ENCODE measurements at regions not wholly inside any gene's neighbourhood (a gene's known extent, or its start where the extent isn't known, plus 50 kb on each side); places are given as distances from the start of the nearest gene placed in this dataset.

DNA sequence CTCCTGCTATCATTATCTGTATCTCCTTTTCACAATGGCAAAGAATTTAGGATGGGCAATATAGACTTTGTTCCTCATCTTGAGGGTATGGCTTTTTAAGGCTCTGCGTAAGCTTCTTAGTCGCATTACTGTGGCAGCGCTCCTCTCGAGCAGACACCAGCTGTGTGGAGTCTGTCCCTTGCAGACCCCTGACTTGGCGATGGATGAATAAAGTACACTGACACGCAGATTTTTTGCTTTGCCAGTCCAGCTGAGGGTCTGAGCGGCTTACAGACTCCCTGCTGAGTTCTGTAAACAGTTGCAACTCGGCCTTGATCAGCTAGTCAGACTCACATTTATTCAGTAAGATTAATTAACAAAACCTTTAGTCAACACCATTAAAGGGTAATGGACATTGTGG, 390.0 kb upstream of the CNTN5 start:
- Histone ChIP-seq H3K79me2 (ENCODE audit: insufficient read depth) (no peaks in the 10 kb centered on the region), H3K27me3 (ENCODE audit: insufficient read depth) (no peaks in the 10 kb centered on the region), H2AFZ (ENCODE audit: low read depth) (no peak overlapping the region), H3K9me2 (no peaks in the 10 kb centered on the region), H3K9me3 (no peaks in the 10 kb centered on the region), H4K20me1 (ENCODE audit: insufficient read depth) (no peaks in the 10 kb centered on the region), H3K4me2 (no peak overlapping the region), H3K4me1 (ENCODE audit: control insufficient read depth in 1 of 2, insufficient read depth in 2 of 2, low read depth in 1 of 2, low read length in 1 of 2) (no peaks in the 10 kb centered on the region), H3F3A (replicated peaks; ENCODE audit: insufficient read depth) (no peaks in the 10 kb centered on the region), H3K9ac (no peak overlapping the region), H3K4me3 (ENCODE audit: low read depth in 2 of 2, low read length in 1 of 2) (no peak overlapping the region), H3K36me3 (replicated peaks in 1 of 2; ENCODE audit: control insufficient read depth in 1 of 2, insufficient read depth in 2 of 2, low read length in 1 of 2) (no peaks in the 10 kb centered on the region), H3K27ac (ENCODE audit: low read depth in 2 of 2, low read length in 1 of 2) (no peak overlapping the region)
- WGBS (ENCODE audit: low lambda C conversion rate), result 36% methylated on average over 7 of the region's 8 CpGs
- no peak for DNase-seq
- TF ChIP-seq GABPA (IDR thresholded peaks at IDR 0.05; ENCODE audit: low read depth) (no peak), RFX5 (IDR thresholded peaks at IDR 0.05; ENCODE audit: low read length) (no peak), RCOR1 (IDR thresholded peaks at IDR 0.05; ENCODE audit: low read length) (no peak), NRF1 (IDR thresholded peaks at IDR 0.05; ENCODE audit: low read depth, low read length) (no peak), TEAD4 (IDR thresholded peaks at IDR 0.05; ENCODE audit: borderline replicate concordance, insufficient read depth) (no peak), JUND (IDR thresholded peaks at IDR 0.05) (no peak), SIN3A (IDR thresholded peaks at IDR 0.05; ENCODE audit: borderline replicate concordance, low read depth, low read length) (no peak), FOSL2 (IDR thresholded peaks at IDR 0.05; ENCODE audit: borderline replicate concordance, low read depth) (no peak), SMC3 (IDR thresholded peaks at IDR 0.05; ENCODE audit: low read depth, low read length) (no peak), TCF12 (IDR thresholded peaks at IDR 0.05) (no peak), POLR2AphosphoS5 (IDR thresholded peaks at IDR 0.05; ENCODE audit: low read depth, low read length) (no peak), EZH2phosphoT487 (IDR thresholded peaks at IDR 0.05; ENCODE audit: borderline replicate concordance, low read depth) (no peak), MXI1 (IDR thresholded peaks at IDR 0.05; ENCODE audit: low read depth, low read length) (no peak), CTCF (IDR thresholded peaks at IDR 0.05) (no peak)
- TF ChIP-seq, protein P1, sequence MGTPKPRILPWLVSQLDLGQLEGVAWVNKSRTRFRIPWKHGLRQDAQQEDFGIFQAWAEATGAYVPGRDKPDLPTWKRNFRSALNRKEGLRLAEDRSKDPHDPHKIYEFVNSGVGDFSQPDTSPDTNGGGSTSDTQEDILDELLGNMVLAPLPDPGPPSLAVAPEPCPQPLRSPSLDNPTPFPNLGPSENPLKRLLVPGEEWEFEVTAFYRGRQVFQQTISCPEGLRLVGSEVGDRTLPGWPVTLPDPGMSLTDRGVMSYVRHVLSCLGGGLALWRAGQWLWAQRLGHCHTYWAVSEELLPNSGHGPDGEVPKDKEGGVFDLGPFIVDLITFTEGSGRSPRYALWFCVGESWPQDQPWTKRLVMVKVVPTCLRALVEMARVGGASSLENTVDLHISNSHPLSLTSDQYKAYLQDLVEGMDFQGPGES (IDR thresholded peaks at IDR 0.05; ENCODE audit: low read depth, low read length), result no peak
- TF ChIP-seq, protein P2, sequence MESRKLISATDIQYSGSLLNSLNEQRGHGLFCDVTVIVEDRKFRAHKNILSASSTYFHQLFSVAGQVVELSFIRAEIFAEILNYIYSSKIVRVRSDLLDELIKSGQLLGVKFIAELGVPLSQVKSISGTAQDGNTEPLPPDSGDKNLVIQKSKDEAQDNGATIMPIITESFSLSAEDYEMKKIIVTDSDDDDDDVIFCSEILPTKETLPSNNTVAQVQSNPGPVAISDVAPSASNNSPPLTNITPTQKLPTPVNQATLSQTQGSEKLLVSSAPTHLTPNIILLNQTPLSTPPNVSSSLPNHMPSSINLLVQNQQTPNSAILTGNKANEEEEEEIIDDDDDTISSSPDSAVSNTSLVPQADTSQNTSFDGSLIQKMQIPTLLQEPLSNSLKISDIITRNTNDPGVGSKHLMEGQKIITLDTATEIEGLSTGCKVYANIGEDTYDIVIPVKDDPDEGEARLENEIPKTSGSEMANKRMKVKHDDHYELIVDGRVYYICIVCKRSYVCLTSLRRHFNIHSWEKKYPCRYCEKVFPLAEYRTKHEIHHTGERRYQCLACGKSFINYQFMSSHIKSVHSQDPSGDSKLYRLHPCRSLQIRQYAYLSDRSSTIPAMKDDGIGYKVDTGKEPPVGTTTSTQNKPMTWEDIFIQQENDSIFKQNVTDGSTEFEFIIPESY (IDR thresholded peaks at IDR 0.05; ENCODE audit: borderline replicate concordance, low read depth), result no peak
- TF ChIP-seq, protein P3, sequence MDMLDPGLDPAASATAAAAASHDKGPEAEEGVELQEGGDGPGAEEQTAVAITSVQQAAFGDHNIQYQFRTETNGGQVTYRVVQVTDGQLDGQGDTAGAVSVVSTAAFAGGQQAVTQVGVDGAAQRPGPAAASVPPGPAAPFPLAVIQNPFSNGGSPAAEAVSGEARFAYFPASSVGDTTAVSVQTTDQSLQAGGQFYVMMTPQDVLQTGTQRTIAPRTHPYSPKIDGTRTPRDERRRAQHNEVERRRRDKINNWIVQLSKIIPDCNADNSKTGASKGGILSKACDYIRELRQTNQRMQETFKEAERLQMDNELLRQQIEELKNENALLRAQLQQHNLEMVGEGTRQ (IDR thresholded peaks at IDR 0.05; ENCODE audit: borderline replicate concordance, low read depth, low read length), result no peak
- ChIA-PET POLR2A (no interaction called here), CTCF (no interaction called here)

All from SK-N-SH (cell line).